GM21825 (cell line): ENCODE measurements at regions not wholly inside any gene's neighbourhood (a gene's known extent, or its start where the extent isn't known, plus 50 kb on each side); places are given as distances from the start of the nearest gene placed in this dataset.
"Not testable (repeated sequence)": the region's sequence is repeated elsewhere in the genome, so short reads cannot be mapped to it uniquely, and the experiment has no call there.

Experiments used
- ATAC-seq: cut with Tn5 transposase; IDR thresholded peaks from one replicate; pipeline ENCODE4 v1.9.1; 2021; ENCODE audit warnings: mild to moderate bottlenecking, moderate library complexity; ENCODE audit not compliant: unreplicated experiment

GRCh38 chr13:44814836-44815235 is 174.4 kb downstream of the NUFIP1 start:
- no peak for ATAC-seq

DNA sequence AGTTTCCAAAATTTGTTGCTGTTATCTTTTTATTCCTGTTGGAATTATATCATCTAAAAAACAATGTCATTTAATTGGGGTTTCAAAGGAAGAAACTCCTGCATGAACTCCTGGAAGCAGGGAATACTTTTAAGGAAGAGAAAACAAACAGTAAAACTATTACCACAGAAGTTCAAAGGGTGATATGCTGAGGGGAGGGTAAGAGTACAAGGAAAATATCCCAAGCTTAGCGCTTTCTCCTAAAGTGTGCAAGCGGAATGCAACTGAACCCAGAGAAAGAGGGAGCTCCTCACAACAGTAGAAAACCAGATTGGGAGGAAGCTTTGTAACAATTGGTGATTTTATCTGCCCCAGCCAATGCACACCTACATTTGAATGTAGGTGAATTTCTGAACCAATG is 175.1 kb downstream of the NUFIP1 start:
- no peak for ATAC-seq

DNA sequence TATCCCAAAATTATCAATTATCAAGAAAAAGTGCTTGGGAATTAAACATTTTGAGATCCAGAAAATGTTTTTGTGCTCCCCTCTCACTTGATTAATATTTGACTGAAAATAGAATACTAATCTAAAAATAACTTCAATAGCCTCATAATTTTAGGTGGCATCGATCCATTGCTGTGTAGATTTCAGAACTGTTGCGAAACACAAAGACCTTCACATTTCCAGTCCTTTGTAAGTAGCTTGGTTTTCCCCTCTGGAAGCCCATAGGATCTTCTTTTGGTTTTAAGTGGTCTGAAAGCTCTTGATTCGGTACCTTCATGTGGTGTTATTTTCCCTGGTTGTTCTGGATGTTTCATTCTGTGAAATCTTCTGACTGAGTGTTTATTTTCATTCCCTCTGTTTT is 176.5 kb downstream of the NUFIP1 start:
- no peak for ATAC-seq

GRCh38 chr13:44810061-44810840 is 179.0 kb downstream of the NUFIP1 start:
- ATAC-seq = no peak

GRCh38 chr13:44809190-44809589 is 180.1 kb downstream of the NUFIP1 start:
- ATAC-seq = no peak

GRCh38 chr13:44808185-44808584 is 181.1 kb downstream of the NUFIP1 start:
- ATAC-seq = no peak

GRCh38 chr13:44807449-44808034 is 181.7 kb downstream of the NUFIP1 start:
- no peak for ATAC-seq

- no peak for ATAC-seq
Observed at GRCh38 chr13:44806826-44807225, 182.4 kb downstream of the NUFIP1 start.

DNA sequence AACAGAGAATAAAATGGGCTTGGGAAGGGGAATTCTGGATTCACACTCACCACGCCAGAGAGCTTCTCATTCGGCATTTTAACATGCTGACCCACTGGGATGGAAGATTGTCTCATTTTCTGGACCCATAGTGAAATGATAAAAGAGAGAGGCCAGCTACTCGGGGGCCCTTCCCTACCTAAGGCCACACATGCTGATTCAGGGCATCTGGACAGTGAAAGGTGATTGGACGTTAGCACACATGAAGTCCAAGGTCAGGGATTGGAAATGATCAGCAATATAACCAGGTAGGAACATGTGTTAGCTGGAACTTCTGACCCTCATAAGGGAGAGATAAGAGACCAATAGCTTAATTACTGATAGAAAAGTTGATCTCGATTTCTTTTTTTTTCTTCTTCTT is 183.7 kb downstream of the NUFIP1 start:
- no peak for ATAC-seq

- no peak for ATAC-seq
Observed at GRCh38 chr13:44803390-44803789, 185.9 kb downstream of the NUFIP1 start.

DNA sequence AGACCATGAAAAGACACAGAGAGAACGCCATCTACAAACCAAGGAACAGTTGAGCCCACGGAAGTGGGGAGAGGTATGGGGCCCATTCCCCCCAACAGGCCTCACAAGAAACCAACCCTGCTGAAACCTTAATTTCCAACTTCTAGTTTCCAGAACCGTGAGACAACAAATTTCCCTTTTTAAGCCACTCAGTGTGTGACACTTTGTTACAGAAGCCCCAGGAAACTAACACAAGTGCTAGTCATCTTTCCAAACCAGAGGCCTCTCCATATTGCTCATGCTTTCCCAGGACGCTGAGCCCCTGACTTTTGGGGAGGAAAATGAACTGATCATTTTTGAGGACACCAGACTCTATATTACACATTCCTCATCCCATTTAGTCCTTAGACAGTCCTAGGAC is 186.8 kb downstream of the NUFIP1 start:
- ATAC-seq = no peak

GRCh38 chr13:44801990-44802389 is 187.3 kb downstream of the NUFIP1 start:
- ATAC-seq = no peak

GRCh38 chr13:44800626-44801025 is 188.6 kb downstream of the NUFIP1 start:
- ATAC-seq = no peak

DNA sequence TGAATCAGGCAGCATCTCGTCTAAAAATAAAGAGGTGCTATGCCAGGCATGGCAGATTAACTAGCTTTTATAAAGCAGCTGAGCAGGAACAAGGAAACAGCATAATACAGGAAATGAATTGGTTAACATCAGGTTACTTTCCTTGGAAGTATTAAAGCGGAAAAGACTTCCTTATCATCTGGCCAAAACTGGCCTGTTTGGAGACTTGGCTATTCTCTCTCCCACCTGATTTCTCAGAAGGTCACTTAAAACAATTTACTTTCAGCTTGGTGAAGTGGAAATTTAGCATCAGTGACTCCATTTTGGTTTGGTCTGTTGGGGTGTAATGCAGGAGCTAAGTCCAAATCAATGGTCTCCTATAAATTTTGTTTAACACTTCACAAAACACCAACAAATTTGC is 191.6 kb downstream of the NUFIP1 start:
- ATAC-seq = no peak

- no peak for ATAC-seq
Observed at GRCh38 chr13:44796597-44797490, 192.4 kb downstream of the NUFIP1 start.

GRCh38 chr13:44796039-44796438 is 193.2 kb downstream of the NUFIP1 start:
- ATAC-seq = not testable (repeated sequence)

- no peak for ATAC-seq
Observed at GRCh38 chr13:44795176-44795575, 194.1 kb downstream of the NUFIP1 start.

- no peak for ATAC-seq
Observed at GRCh38 chr13:44792096-44792495, 197.2 kb downstream of the NUFIP1 start.

- no peak for ATAC-seq
Observed at GRCh38 chr13:44790289-44790688, 199.0 kb downstream of the NUFIP1 start.

GRCh38 chr13:44787617-44788016 is 201.7 kb downstream of the NUFIP1 start:
- no peak for ATAC-seq

DNA sequence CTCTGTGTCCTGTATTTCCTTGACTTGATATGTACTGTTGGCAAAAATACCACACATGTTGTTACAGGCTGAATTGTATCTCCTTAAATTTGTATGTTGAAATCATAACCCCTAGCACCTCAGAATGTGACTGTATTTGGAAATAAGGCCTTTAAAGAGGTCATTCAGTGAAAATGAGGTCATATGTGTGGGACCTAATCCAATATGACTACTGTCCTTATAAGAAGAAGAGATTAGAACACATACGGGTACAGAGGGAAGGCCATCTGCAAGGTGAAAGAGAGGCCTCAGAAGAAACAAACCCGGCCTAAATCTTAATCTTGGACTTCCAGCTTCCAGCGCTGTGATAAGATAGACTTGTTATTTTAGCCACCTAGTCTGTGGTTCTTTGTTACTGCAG is 202.5 kb downstream of the NUFIP1 start:
- ATAC-seq = no peak

DNA sequence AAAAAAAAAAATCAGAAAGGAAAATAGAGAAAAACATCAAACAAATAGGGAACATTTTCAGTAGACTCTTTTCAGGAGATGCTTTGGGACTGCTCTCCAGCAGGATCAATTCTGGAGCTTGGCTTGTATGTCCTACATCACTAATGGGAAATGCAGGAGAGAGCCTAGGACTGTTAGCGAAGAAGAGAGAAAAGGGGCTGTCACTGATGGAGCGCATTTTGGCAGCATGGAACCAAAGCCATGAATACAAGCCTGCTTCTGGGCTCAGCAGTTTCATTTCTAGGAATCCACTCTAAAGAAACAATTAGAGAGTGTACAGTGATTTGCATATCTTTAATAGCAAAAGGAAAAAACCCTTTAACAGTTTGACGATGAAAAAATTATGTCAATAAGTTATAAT is 203.9 kb downstream of the NUFIP1 start:
- ATAC-seq = no peak
